GM19438 (cell line): ENCODE measurements at regions not wholly inside any gene's neighbourhood (a gene's known extent, or its start where the extent isn't known, plus 50 kb on each side); places are given as distances from the start of the nearest gene placed in this dataset.

Experiments used
- ATAC-seq: cut with Tn5 transposase; IDR thresholded peaks from one replicate; pipeline ENCODE4 v1.9.1; 2021; ENCODE audit warnings: low read depth; ENCODE audit not compliant: unreplicated experiment

GRCh38 chr15:66832664-66833063 lies 130.6 kb downstream of the SMAD6 start:
- no peak for ATAC-seq

GRCh38 chr15:66833371-66833770 lies 131.3 kb downstream of the SMAD6 start:
- ATAC-seq: no peak

DNA sequence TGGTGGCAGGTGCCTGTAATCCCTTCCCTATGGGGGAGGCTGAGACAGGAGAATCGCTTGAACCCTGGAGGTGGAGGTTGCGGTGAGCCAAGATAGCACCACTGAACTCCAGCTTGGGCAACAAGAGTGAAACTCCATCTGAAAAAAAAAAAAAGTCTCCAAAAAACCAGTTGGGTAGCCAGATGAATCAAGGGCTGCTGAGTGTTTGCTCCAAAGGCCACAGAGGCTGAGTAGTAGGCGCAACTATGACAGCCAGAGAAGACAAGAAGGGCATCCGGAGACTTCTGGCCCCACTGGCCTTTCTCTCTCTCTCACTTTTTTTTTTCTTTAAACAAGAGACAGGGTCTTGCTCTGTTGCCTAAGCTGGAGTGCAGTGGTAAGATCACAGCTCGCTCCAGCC lies 131.8 kb downstream of the SMAD6 start:
- no peak for ATAC-seq

DNA sequence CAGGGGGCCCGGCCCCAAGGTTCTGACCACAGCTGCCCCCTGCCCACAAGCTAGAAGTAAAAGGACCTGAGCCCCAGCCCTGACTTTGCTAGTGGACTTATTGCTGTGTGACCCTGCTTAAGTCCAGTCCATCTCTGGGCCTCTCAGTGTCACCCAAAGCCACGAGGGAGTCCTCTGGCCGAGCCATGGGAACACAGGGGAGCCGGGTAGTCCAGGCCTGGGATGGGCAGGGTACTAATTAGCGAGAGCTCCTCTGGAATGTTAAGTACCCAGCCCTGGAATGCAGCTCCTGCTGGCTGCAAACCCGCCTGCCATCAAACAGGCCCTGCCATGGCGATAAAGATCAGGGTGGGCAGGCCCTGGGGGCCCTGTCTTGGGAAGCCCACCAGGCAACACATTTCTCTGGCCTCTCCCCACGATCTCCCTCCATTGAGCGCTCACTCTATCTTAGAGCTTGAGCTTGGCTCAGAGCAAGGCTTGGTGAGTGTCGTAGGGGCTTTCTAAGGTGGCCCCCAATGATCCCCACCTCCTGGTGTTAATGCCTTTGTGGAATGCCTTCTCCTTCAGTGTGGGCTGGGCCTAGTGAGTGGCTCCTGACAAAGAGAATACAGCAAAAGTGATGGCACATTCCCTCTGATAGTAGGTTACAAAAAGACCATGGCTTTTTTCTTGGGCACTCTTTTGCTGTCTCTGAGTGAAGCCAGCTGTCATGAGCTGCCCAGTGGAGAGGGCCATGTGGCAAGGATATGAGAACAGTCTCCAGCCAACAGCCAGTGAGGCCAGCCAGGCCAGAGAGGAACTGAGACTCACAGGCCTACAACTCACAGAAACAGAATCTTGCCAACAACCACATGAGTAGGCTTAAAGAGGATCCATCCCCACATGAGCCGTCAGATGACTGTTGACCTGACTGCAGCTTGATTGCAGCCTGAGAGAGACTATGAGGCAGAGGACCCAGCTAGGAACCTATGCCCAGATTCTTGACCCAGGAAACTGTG lies 133.1 kb downstream of the SMAD6 start:
- ATAC-seq: no peak

DNA sequence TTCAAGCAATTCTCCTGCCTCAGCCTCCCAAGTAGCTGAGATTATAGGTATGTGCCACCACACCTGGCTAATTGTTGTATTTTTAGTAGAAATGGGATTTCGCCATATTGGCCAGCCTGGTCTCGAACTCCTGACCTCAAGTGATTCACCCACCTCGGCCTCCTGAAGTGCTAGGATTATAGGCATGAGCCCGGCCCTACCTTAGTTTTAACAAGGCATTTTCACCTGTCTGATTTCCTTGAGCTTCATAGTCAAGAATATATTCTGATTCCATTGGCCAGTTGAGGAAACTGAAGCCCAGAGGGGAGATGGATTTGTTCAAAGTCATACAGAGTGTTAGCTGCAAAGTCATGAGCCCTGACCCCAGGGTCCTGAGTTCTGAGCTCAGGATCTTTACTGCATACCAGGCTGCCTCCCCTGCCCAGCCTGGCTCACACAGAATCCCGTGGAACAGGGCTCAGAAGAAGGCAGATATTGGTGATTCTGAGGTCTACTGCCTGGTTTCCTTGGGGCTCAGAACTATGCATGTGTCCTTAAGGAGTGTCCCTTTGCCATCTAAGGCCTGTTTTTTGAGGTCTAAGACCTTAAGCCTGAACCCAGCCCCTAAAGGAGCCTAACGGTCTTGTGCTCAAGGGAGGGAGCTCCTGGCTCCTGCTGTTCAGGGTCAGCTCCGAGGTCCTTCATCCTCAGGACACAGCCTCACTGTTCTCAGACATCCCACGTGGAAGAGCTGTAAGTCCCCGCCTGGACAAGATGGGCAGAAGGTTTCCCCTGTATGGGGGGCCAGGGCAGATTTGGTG lies 134.4 kb downstream of the SMAD6 start:
- ATAC-seq: no peak

GRCh38 chr15:66838202-66838601 lies 136.2 kb downstream of the SMAD6 start:
- no peak for ATAC-seq

GRCh38 chr15:66838671-66839239 lies 136.7 kb downstream of the SMAD6 start:
- ATAC-seq: no peak

- ATAC-seq: no peak
Measured at GRCh38 chr15:66839506-66840112, 137.6 kb downstream of the SMAD6 start.

DNA sequence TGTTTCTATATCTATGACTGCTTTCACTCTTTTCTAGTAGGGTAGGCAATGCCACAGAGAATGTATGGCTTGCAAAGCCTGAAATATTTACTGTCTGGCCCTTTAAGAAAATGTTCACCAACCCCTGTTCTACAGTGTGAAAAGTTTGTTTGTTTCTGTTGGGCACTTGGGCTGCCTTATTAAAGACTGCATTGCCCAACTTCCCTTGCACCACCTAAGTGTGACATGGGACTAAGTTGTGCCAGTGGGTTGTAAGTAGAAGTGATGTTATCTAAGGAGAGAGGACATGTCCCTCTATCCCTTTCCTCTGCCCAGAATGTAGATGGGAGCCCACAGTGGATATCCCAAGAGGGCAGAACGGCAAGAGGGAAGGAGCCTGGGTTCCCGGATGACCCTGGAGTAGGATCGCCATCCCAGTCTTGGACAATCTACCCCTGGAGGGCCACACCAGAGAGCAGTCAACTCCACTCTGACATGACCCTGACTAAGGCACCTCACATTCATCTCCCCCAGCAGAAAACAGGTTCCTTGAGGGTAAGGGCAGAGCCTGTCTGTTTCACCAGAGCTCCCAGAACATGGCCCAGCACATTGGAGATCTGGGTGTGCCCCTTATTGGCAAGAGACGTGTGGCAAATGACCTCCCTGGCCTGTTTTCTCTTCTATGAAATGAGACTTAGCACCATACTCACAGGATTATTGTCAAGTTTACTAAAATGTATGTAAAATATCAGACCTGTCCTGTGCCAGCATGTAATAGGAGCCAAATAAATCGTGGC lies 138.8 kb downstream of the SMAD6 start:
- no peak for ATAC-seq

GRCh38 chr15:66841953-66842681 lies 140.1 kb downstream of the SMAD6 start:
- no peak for ATAC-seq

DNA sequence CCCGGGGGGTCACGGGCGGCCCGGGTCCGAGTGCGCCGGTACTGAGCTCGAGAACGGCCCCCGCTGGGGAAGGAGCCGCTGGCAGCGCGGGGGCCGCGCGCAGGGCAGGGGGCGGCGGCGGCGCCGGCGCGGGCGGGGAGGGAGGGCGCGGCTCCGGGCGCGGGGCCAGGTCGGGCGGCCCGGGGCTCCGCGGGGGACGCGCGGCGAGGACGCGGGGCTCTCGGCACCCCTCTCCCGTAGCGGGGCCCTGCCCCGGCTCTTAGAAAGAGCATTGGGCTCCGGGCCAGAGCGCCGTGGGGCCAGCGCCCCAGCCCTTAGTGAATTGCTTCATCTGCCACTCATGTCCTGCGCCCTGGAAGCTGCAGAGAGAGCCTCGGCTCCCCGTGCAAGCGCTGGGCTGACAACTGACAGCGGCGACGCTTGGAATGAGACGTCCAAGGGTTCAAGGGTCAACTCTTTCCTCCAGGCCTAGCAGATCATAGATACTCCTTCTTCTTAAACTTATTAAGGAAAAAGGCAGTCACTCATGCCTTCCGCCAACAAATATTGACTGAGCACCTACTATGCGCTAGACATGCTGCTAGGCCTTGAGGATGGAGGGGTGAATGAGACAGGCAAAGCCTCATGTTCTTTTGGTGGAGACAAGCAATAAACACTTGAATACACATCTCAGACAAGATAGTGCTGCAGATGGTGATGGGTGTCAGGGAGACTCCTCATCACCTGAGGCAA lies 140.8 kb downstream of the SMAD6 start:
- no peak for ATAC-seq

- ATAC-seq: no peak
Measured at GRCh38 chr15:66843581-66843980, 141.5 kb downstream of the SMAD6 start.

DNA sequence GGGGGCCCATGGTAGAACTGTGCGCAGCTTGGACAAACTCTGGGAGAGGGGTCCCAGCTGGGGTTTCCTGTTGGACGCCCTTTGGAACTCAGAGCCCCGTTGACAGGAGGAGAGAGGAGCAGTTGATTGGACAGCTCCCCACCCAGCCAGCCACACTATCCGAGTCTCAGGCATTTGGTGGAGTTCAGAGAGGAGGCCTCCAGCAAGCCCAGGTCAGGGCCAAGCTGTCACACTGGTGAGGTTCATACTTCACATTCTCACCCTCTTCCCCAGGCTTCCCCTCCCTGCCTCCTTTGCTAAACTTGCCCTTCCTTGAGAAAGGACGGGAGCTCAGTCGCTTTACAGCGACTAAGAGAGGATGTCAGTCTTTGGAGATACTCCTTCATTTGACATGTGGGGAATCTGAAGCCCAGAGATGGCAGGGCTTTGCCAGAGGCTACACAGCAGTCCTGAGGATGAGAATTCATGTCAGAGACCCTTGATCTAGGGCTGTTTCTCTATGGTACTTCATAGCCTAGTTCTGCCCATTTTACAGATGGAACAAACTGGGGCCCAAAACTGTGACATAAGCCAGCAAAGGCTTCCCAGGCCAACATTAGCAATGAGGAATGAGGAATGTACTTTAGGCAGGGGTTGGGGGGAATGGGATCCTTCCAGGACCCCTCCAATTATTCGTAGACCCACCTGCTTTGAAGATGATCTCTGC lies 142.2 kb downstream of the SMAD6 start:
- no peak for ATAC-seq

DNA sequence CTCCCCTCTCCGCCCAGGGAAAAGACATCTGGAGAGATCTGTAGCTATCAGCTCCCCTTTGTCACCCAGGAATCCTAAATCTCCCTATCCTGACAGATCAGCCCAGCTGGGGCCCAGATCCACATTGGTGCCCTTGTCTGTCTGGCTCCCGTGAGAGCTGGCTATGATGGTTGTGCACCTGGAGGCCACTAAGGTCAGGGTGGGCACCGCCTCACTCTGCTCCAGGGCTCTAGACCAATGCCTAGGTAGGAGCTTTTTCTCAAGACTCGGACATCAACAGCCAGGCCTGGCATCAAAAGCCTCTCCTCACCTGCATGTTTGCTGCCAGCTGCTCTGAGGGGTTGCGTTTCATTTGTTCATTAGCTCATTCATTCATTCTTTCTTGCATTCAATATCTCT lies 142.7 kb downstream of the SMAD6 start:
- no peak for ATAC-seq

- no peak for ATAC-seq
Measured at GRCh38 chr15:66845266-66845785, 143.3 kb downstream of the SMAD6 start.

DNA sequence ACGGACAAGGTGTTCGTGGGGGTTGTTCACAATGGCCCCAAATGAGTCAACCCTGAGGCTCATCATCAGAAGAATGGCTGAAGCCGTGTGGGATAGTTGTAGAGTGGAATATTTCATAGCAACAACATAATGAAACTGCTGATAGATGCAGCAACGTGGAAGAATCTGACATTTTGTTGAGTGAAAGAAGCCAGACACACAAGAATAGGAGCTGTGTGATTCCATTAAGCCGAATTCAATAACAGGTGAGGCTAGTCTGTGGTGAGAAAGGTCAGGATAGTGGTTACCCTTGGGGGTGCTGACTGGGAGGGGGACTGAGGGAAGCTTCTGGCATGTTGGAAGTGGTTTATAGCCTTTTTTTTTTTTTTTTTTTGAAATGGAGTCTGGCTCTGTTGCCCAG lies 144.0 kb downstream of the SMAD6 start:
- no peak for ATAC-seq

DNA sequence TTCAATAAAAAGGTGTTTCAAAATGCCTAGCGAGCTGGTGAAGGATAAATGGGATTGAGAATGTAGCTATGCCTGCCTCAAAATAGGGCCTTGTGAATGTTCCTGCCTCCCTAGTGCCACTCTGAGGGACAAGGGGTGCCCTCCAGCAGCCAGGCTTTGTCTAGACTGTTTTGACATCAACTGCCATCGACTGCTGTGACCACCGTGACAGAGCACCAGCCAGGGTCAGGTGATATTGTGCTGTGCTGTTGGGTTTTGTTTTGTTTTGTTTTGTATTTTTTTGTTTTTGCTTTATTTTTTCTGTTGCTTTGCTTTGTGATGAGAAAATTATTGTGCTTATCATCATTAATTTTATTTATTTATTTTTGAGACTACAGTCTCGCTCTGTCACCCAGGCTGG lies 144.8 kb downstream of the SMAD6 start:
- no peak for ATAC-seq

GRCh38 chr15:66847565-66847991 lies 145.5 kb downstream of the SMAD6 start:
- no peak for ATAC-seq
